GM10847 (cell line): ENCODE measurements at regions not wholly inside any gene's neighbourhood (a gene's known extent, or its start where the extent isn't known, plus 50 kb on each side); places are given as distances from the start of the nearest gene placed in this dataset.

Experiments used
- POLR2A ChIP-seq: IDR thresholded peaks from 2 replicates; pipeline ENCODE4 v1.6.1; 2011; ENCODE audit not compliant: insufficient read length; ENCODE audit errors: extremely low read depth

GRCh38 chr2:8545695-8546611 is 135.9 kb upstream of the ID2 start:
- TF ChIP-seq POLR2A: no peak

- no peak for TF ChIP-seq POLR2A
These were observed 135.1 kb upstream of the ID2 start for GRCh38 chr2:8546612-8547283.

- TF ChIP-seq POLR2A: no peak
These were observed 134.4 kb upstream of the ID2 start for GRCh38 chr2:8547284-8548064.

GRCh38 chr2:8548065-8548618 is 133.7 kb upstream of the ID2 start:
- TF ChIP-seq POLR2A: no peak

GRCh38 chr2:8548619-8549150 is 133.2 kb upstream of the ID2 start:
- TF ChIP-seq POLR2A: no peak

GRCh38 chr2:8549273-8549922 is 132.5 kb upstream of the ID2 start:
- no peak for TF ChIP-seq POLR2A

GRCh38 chr2:8549942-8550341 is 131.9 kb upstream of the ID2 start:
- TF ChIP-seq POLR2A: no peak

GRCh38 chr2:8550481-8550880 is 131.4 kb upstream of the ID2 start:
- TF ChIP-seq POLR2A: no peak

- TF ChIP-seq POLR2A: no peak
These were observed 130.8 kb upstream of the ID2 start for GRCh38 chr2:8550937-8551621.

- no peak for TF ChIP-seq POLR2A
These were observed 130.2 kb upstream of the ID2 start for GRCh38 chr2:8551622-8552074.

GRCh38 chr2:8552293-8552801 is 129.5 kb upstream of the ID2 start:
- no peak for TF ChIP-seq POLR2A

GRCh38 chr2:8553643-8554042 is 128.2 kb upstream of the ID2 start:
- TF ChIP-seq POLR2A: no peak

- TF ChIP-seq POLR2A: no peak
These were observed 127.5 kb upstream of the ID2 start for GRCh38 chr2:8554296-8554806.

GRCh38 chr2:8555543-8555942 is 126.3 kb upstream of the ID2 start:
- TF ChIP-seq POLR2A: no peak

- no peak for TF ChIP-seq POLR2A
These were observed 123.8 kb upstream of the ID2 start for GRCh38 chr2:8558096-8558495.
